ENCODE measurements at regions not wholly inside any gene's neighbourhood (a gene's known extent, or its start where the extent isn't known, plus 50 kb on each side); places are given as distances from the start of the nearest gene placed in this dataset.

DNA sequence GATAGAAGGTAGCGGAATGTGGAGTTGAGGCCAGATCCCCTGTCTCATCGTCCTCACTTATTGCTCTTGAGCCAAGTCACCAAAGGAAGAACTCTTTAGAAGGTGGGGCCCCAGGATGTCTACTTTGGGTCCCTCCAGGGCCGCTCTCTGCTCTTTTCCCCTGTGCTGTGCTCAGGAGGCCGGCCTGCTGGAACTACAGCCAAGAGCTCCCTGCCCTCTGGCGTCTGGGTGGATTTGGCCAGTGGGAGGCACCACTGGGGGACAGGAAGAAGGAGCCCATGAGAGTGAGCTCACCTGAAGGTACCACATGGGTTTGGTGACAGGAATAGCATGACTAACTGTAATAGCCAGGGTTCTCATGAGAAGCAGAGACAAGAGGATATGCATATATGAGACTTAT, 97.7 kb upstream of the FAM180A start:
- TF ChIP-seq, protein P1, sequence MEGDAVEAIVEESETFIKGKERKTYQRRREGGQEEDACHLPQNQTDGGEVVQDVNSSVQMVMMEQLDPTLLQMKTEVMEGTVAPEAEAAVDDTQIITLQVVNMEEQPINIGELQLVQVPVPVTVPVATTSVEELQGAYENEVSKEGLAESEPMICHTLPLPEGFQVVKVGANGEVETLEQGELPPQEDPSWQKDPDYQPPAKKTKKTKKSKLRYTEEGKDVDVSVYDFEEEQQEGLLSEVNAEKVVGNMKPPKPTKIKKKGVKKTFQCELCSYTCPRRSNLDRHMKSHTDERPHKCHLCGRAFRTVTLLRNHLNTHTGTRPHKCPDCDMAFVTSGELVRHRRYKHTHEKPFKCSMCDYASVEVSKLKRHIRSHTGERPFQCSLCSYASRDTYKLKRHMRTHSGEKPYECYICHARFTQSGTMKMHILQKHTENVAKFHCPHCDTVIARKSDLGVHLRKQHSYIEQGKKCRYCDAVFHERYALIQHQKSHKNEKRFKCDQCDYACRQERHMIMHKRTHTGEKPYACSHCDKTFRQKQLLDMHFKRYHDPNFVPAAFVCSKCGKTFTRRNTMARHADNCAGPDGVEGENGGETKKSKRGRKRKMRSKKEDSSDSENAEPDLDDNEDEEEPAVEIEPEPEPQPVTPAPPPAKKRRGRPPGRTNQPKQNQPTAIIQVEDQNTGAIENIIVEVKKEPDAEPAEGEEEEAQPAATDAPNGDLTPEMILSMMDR (IDR thresholded peaks at IDR 0.05): no peak
- TF ChIP-seq EZH2 (IDR thresholded peaks at IDR 0.05) (no peak), EZH2phosphoT487 (IDR thresholded peaks at IDR 0.05) (no peak)
